Choroid plexus epithelial cell (primary cell): ENCODE measurements at regions not wholly inside any gene's neighbourhood (a gene's known extent, or its start where the extent isn't known, plus 50 kb on each side); places are given as distances from the start of the nearest gene placed in this dataset.

Source experiments
- DNase-seq: peaks from one replicate; pipeline ENCODE4 v3.0.0-alpha.2; 2010; ENCODE audit warnings: low read depth
- H3K4me3 ChIP-seq: 2 replicates; pipeline ENCODE4 v1.5.1; 2011; ENCODE audit warnings: low read depth, mild to moderate bottlenecking, control low read depth, low read length, moderate library complexity
- CTCF ChIP-seq: conservative IDR thresholded peaks from 2 replicates; pipeline ENCODE4 v1.5.1; 2011; ENCODE audit warnings: low read depth, mild to moderate bottlenecking, control low read depth, inconsistent platforms, low read length, moderate library complexity

GRCh38 chr12:126718365-126718764, 1548.6 kb upstream of the TMEM132C start:
- TF ChIP-seq CTCF = no peak
- DNase-seq = no peak

GRCh38 chr12:126719912-126720705, 1546.9 kb upstream of the TMEM132C start:
- no peak for TF ChIP-seq CTCF
- DNase-seq = no peak
- H3K4me3 ChIP-seq = no peak overlapping the region

More at GRCh38 chr12:126718365-126718764, 1548.6 kb upstream of the TMEM132C start:
- no peak overlapping the region for H3K4me3 ChIP-seq

GRCh38 chr12:126726481-126727217, 1540.3 kb upstream of the TMEM132C start:
- no peak for TF ChIP-seq CTCF
- no peak for DNase-seq
- no peak overlapping the region for H3K4me3 ChIP-seq

GRCh38 chr12:126727218-126728075, 1539.5 kb upstream of the TMEM132C start:
- no peak overlapping the region for H3K4me3 ChIP-seq
- no peak for TF ChIP-seq CTCF
- DNase-seq = no peak

- no peak for TF ChIP-seq CTCF
- no peak overlapping the region for H3K4me3 ChIP-seq
- no peak for DNase-seq
Observed at GRCh38 chr12:126734296-126734695, 1532.7 kb upstream of the TMEM132C start.

- no peak for DNase-seq
- no peak for TF ChIP-seq CTCF
- H3K4me3 ChIP-seq = no peak overlapping the region
Observed at GRCh38 chr12:126734710-126735109, 1532.3 kb upstream of the TMEM132C start.
